Lower leg skin (tissue), 3 donors: ENCODE measurements at regions not wholly inside any gene's neighbourhood (a gene's known extent, or its start where the extent isn't known, plus 50 kb on each side); places are given as distances from the start of the nearest gene placed in this dataset.

Source experiments
- POLR2A ChIP-seq, 2 donors: fragments of 450-650 bp; IDR thresholded peaks; one replicate each; pipeline ENCODE4 v1.6.1; 2016 to 2017; ENCODE audit warnings: antibody characterized with exemption in 2 of 2, mild to moderate bottlenecking in 1 of 2, moderate library complexity in 1 of 2
- TF ChIP-seq, protein P1 (sequence below), 3 donors: fragments of 450-650 bp; IDR thresholded peaks; one replicate each; pipeline ENCODE4 v1.5.1; 2016; ENCODE audit warnings: antibody characterized with exemption in 3 of 3, mild to moderate bottlenecking in 3 of 3, moderate library complexity in 2 of 3

DNA sequence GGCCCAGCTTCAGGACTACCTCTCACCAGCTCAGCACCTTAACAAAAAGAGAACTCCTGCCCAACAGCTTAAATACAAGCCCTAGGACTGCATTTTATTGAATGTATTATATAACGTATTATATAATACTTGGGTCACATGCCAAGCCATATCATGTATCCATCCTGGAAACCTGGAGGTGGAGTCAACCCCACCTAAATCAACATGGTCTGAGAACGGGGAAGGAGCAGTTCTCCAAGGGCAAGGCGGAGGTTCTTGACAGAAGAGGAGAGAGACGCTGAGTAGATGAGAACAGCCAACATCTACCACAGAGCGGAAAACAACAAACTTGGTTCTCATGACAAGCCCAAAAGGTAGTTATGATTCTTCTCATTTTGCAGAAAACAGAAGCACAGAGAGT is 163.4 kb downstream of the FGF18 start:
- TF ChIP-seq, protein P1, sequence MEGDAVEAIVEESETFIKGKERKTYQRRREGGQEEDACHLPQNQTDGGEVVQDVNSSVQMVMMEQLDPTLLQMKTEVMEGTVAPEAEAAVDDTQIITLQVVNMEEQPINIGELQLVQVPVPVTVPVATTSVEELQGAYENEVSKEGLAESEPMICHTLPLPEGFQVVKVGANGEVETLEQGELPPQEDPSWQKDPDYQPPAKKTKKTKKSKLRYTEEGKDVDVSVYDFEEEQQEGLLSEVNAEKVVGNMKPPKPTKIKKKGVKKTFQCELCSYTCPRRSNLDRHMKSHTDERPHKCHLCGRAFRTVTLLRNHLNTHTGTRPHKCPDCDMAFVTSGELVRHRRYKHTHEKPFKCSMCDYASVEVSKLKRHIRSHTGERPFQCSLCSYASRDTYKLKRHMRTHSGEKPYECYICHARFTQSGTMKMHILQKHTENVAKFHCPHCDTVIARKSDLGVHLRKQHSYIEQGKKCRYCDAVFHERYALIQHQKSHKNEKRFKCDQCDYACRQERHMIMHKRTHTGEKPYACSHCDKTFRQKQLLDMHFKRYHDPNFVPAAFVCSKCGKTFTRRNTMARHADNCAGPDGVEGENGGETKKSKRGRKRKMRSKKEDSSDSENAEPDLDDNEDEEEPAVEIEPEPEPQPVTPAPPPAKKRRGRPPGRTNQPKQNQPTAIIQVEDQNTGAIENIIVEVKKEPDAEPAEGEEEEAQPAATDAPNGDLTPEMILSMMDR (IDR thresholded peaks at IDR 0.05): no peak
- no peak for TF ChIP-seq POLR2A (IDR thresholded peaks at IDR 0.05)
